ENCODE measurements at regions not wholly inside any gene's neighbourhood (a gene's known extent, or its start where the extent isn't known, plus 50 kb on each side); places are given as distances from the start of the nearest gene placed in this dataset.

DNA sequence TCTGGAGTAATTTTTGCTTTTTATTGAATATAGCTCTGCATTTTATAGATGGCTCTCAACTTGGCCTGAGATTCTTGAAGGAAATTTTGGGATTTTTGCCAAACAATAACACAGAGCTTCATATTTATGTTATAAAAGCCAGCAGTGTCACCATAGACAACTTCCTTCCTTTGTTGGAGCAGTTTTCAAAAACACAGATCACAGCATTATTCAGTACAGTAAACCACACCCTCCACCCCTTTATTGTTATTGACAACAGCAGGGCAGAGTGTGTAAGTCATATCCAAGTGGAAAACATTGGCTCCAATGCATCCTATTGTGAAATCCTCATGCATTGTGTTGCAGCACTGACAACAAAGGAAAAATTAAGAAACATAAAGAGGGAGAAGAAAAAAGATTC is 62.6 kb upstream of the PRSS23 start:
- H2AFZ ChIP-seq (replicated peaks; ENCODE audit: low read length, poor library complexity): no peak overlapping the region
- CTCF ChIA-PET: interaction anchor here (0.6 kb wide), 1 partner anchor 1650 kb away, joined by 3 read pairs; no protein-coding TSS in a partner anchor

More for the DNA sequence above, 62.6 kb upstream of the PRSS23 start:
- H3K9me3 ChIP-seq (ENCODE audit: control insufficient read depth, insufficient read depth, low read length): no peaks in the 10 kb centered on the region
- ATAC-seq (ENCODE audit: low read depth) (no peak), DNase-seq (peak; percentile 49)
- H2BK120ac ChIP-seq (ENCODE audit: low read depth, low read length): peak overlapping the region; percentile 60
- H3K56ac ChIP-seq (ENCODE audit: extremely low read depth, insufficient read depth, low read length): no peak overlapping the region
- no peak overlapping the region for H3K4me2 ChIP-seq (ENCODE audit: low read depth, low read length)
- H3K27ac ChIP-seq (ENCODE audit: insufficient read depth, low read length): no peak overlapping the region
- H2AK9ac ChIP-seq (replicated peaks; ENCODE audit: low read depth, low read length, poor library complexity): no peak overlapping the region
- peak overlapping the region; percentile 11; the same call in 1 of the 2 replicates for H2AK5ac ChIP-seq (ENCODE audit: low read depth, low read length)
- no TSS peak for BruUV-seq (replicated peaks)
- H2BK15ac ChIP-seq (ENCODE audit: low read depth, low read length): peak overlapping the region; percentile 92; the same call in 2 of the 3 replicates
- H3K4me1 ChIP-seq (ENCODE audit: control insufficient read depth, insufficient read depth, low read length): peaks cover 35% of the 10 kb centered on the region
- H3K23ac ChIP-seq (ENCODE audit: low read depth, low read length): no peak overlapping the region
- H2BK20ac ChIP-seq (ENCODE audit: low read depth, low read length): peak overlapping the region; percentile 36; the same call in 1 of the 2 replicates
- no peak overlapping the region for H3K9ac ChIP-seq (ENCODE audit: low read depth, low read length)
- dilution Hi-C loops (cut with HindIII; ENCODE audit: low sequenced_read_pairs, unreplicated experiment) (no loop called here), intact Hi-C loops (cut with micrococcal nuclease) (loop anchor here (1.0 kb wide), 1 partner anchor 49 kb away; no protein-coding TSS in a partner anchor), in situ Hi-C loops (cut with MboI; ENCODE audit: low sequenced_read_pairs) (no loop called here)
- POLR2A ChIA-PET (ENCODE audit: unreplicated experiment): interaction anchor here (0.6 kb wide), 1 partner anchor 262 kb away, joined by 4 read pairs; no protein-coding TSS in a partner anchor
- H3K27me3 ChIP-seq (ENCODE audit: control insufficient read depth, insufficient read depth, low read length): no peaks in the 10 kb centered on the region
- H3K14ac ChIP-seq (replicated peaks; ENCODE audit: low read depth, low read length): peak overlapping the region; percentile 40; the same call in 1 of the 2 replicates
- H3K9me1 ChIP-seq (ENCODE audit: insufficient read depth, low read length): peaks cover 33% of the 10 kb centered on the region
- TF ChIP-seq FOS (IDR thresholded peaks at IDR 0.05; ENCODE audit: low read depth, low read length) (no peak), CEBPB (IDR thresholded peaks at IDR 0.05; ENCODE audit: low read depth, low read length) (peak; percentile 84), MXI1 (IDR thresholded peaks at IDR 0.05; ENCODE audit: borderline replicate concordance, low read depth, low read length) (no peak), SMC3 (IDR thresholded peaks at IDR 0.05; ENCODE audit: low read depth, low read length) (no peak)
- H2BK5ac ChIP-seq (ENCODE audit: low read depth, low read length, poor library complexity, severe bottlenecking): peak overlapping the region; percentile 72
- peak overlapping the region; percentile 67; the same call in 1 of the 2 replicates for H4K91ac ChIP-seq (ENCODE audit: insufficient read depth, low read depth, low read length)
- no peak overlapping the region for H3K4me3 ChIP-seq (ENCODE audit: insufficient read depth, low read depth, low read length)
- H3K36me3 ChIP-seq (ENCODE audit: control insufficient read depth, insufficient read depth, low read length): no peaks in the 10 kb centered on the region
- no peaks in the 10 kb centered on the region for H4K20me1 ChIP-seq (ENCODE audit: insufficient read depth, low read length)
- peak overlapping the region; percentile 32 to 35; a peak in 3 of 4 replicates for H4K8ac ChIP-seq (ENCODE audit: low read depth in 2 of 2, low read length in 2 of 2)
- peak overlapping the region; percentile 80; the same call in 1 of the 2 replicates for H3K4ac ChIP-seq (ENCODE audit: low read depth, low read length)
- no peak overlapping the region for H4K5ac ChIP-seq (ENCODE audit: low read depth, low read length)
- H3K18ac ChIP-seq (ENCODE audit: low read depth, low read length): peak overlapping the region; percentile 47; the same call in 1 of the 2 replicates
- H3K79me1 ChIP-seq (ENCODE audit: low read depth in 1 of 2, low read length in 2 of 2): peaks cover 0 to under 1% of the 10 kb centered on the region in 2 experiments; a peak in 1 of 4 replicates
